Activated naive CD4-positive, alpha-beta T cell treated with anti-CD3 and anti-CD28 coated beads for 36 hours (primary cell): ENCODE measurements at regions not wholly inside any gene's neighbourhood (a gene's known extent, or its start where the extent isn't known, plus 50 kb on each side); places are given as distances from the start of the nearest gene placed in this dataset.

Source experiments
- CTCF ChIA-PET: fragments of 350-600 bp; sonication (Branson Sonifier 250); formaldehyde crosslinking; loops from one replicate; lab custom pipeline; 2021; ENCODE audit warnings: antibody characterized with exemption; lab: Charles Lee
- DNase-seq: peaks from one replicate; pipeline ENCODE4 v3.0.0-alpha.2; 2020
- H3K27ac Mint-ChIP-seq: one replicate; pipeline ENCODE4 v1.8.0; 2021; ENCODE audit warnings: mild to moderate bottlenecking, mixed read lengths
- H3K27me3 Mint-ChIP-seq: one replicate; pipeline ENCODE4 v1.8.0; 2021; ENCODE audit warnings: low read depth, mixed read lengths
- H3K36me3 Mint-ChIP-seq: one replicate; pipeline ENCODE4 v1.8.0; 2021; ENCODE audit warnings: low read depth, mixed read lengths
- H3K4me1 Mint-ChIP-seq: one replicate; pipeline ENCODE4 v1.8.0; 2021; ENCODE audit warnings: low read depth, mixed read lengths
- H3K4me3 Mint-ChIP-seq: one replicate; pipeline ENCODE4 v1.8.0; 2021; ENCODE audit warnings: mild to moderate bottlenecking, moderate library complexity, mixed read lengths
- H3K9me3 Mint-ChIP-seq: one replicate; pipeline ENCODE4 v1.8.0; 2021; ENCODE audit warnings: mixed read lengths
- intact Hi-C: fragments of 100-400 bp; cut with micrococcal nuclease; formaldehyde crosslinking; loops from one replicate; pipeline ENCODE4 v1.15.1; 2023

DNA sequence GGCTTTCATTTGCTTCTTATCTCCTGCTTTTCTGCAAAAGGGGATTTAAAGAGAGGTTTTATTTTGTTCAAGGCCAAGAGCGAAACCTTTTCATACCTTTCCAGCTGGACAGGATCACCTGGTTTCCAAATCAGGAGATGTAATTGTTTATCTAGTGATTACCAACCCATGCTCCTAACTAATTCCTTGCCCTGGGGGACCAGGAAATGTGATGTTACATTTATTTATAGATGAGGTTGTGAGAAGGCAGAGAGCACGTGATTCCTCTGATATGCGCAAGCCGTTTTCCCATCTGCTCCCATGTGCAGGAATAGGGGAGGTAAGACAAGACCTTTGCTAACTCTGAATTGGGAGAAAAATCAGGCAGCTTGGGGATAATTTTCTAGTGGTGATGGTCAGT, 507.2 kb upstream of the LARGE1 start:
- Mint-ChIP-seq H3K4me1 (no peaks in the 10 kb centered on the region), H3K9me3 (no peaks in the 10 kb centered on the region), H3K27ac (no peak overlapping the region), H3K4me3 (no peak overlapping the region), H3K36me3 (no peaks in the 10 kb centered on the region), H3K27me3 (peaks cover 17% of the 10 kb centered on the region)
- no peak for DNase-seq
- CTCF ChIA-PET = no interaction called here
- intact Hi-C loops = no loop called here

DNA sequence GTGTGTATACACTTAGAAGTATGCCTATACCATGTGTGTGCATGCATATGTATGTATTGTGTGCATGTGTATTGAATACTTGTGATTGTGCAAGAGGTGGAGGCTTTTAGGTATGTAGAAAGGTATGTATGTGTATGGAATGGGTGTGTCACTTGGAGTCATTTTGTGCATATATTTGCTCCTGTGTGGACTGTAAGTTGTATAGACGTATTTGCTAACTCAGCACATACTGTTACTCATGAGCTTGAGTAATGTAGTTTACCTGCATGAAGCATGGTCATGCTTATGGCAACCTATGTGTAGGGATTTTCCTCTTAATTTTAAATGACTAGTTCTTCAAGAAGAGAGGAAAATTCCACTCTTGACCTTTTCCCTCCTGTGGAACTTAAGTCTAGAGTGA, 507.6 kb upstream of the LARGE1 start:
- CTCF ChIA-PET = no interaction called here
- no peaks in the 10 kb centered on the region for H3K9me3 Mint-ChIP-seq
- H3K4me3 Mint-ChIP-seq = no peak overlapping the region
- peaks cover 17% of the 10 kb centered on the region for H3K27me3 Mint-ChIP-seq
- no peaks in the 10 kb centered on the region for H3K4me1 Mint-ChIP-seq
- H3K36me3 Mint-ChIP-seq = no peaks in the 10 kb centered on the region
- intact Hi-C loops = no loop called here
- no peak for DNase-seq
- H3K27ac Mint-ChIP-seq = no peak overlapping the region

DNA sequence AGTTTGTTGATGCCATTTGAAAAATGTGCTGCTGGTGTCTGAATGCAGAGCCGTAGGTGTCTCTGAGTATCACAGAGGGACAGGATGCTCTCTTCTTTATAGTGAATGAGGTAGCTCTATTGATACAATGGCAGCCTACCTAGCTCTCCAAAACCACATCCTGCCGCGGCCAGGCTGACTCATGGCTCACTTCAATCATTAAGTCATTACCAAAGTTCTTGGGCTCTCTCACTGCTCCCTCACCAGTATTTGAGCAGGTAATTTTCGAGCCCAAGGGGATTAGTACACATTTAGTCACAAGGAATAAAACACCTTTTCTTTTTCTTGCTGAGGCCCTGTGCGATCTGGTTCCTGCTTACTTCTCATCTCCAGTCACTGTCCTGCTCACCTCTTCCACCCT, 509.0 kb upstream of the LARGE1 start:
- H3K27ac Mint-ChIP-seq = no peak overlapping the region
- H3K27me3 Mint-ChIP-seq = peaks cover 17% of the 10 kb centered on the region
- no peak overlapping the region for H3K4me3 Mint-ChIP-seq
- intact Hi-C loops = no loop called here
- CTCF ChIA-PET = no interaction called here
- no peaks in the 10 kb centered on the region for H3K9me3 Mint-ChIP-seq
- peak; percentile 21 for DNase-seq
- H3K4me1 Mint-ChIP-seq = no peaks in the 10 kb centered on the region
- H3K36me3 Mint-ChIP-seq = no peaks in the 10 kb centered on the region

DNA sequence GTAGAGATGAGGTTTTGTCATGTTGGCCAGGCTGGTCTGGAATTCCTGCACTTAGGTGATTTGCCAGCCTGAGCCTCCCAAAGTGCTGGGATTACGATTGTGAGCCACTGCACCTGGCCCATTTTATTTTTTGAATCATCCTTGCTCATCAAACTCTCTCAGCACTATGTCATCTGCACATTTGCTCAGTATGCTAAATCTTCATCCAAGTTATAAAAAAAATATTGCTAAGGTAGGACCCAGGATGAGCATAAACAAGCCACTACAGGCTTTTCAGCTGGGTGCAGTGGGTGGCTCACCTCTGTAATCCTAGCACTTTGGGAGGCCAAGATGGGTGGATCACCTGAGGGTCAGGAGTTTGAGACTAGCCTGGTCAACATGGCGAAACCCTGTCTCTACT, 510.1 kb upstream of the LARGE1 start:
- Mint-ChIP-seq H3K27ac (no peak overlapping the region), H3K4me3 (no peak overlapping the region), H3K4me1 (no peaks in the 10 kb centered on the region), H3K36me3 (no peaks in the 10 kb centered on the region), H3K9me3 (no peaks in the 10 kb centered on the region), H3K27me3 (peaks cover 9% of the 10 kb centered on the region)
- intact Hi-C loops = no loop called here
- no peak for DNase-seq
- CTCF ChIA-PET = no interaction called here

DNA sequence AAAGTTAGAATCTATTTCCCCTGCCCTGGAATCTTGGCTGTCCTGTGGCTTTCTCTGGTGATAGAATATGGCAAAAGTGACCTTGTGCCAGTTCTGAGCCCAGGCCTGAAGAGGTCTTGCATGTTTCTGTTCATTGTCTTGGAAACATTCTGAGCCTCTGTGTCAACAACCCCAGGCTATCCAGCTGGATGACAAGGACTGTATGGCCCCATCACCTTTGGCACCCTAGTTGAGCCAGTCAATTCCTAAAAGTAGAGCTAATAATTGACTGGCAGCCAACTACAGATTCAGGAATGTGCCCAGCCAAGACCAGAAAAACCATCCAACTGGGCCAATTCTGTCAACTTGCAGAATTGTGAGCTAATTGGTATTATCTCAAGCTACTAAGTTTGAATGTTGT, 514.1 kb upstream of the LARGE1 start:
- Mint-ChIP-seq H3K4me3 (no peak overlapping the region), H3K27me3 (peaks cover 5% of the 10 kb centered on the region), H3K27ac (no peak overlapping the region), H3K4me1 (no peaks in the 10 kb centered on the region), H3K36me3 (no peaks in the 10 kb centered on the region), H3K9me3 (no peaks in the 10 kb centered on the region)
- CTCF ChIA-PET = no interaction called here
- DNase-seq = no peak
- intact Hi-C loops = no loop called here

DNA sequence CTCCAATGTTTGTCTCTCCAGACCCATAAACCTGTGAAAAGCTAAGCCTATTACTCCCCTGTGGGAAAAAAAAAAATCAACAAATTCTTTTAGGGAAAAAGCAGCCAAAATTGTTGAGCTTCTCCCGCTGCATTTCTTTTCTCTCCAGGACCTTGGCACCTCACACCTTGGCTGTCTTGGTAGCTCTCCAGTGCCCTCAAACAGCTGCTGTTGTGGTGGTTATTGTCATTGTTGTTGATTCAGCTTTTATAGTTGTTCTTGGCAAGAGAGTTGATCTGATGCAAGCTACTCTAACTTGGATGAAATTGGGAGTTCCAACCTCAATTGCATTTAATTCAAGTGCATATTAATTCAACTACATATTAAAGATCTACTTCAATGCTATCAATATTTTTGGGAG, 516.9 kb upstream of the LARGE1 start:
- no peak for DNase-seq
- intact Hi-C loops = no loop called here

DNA sequence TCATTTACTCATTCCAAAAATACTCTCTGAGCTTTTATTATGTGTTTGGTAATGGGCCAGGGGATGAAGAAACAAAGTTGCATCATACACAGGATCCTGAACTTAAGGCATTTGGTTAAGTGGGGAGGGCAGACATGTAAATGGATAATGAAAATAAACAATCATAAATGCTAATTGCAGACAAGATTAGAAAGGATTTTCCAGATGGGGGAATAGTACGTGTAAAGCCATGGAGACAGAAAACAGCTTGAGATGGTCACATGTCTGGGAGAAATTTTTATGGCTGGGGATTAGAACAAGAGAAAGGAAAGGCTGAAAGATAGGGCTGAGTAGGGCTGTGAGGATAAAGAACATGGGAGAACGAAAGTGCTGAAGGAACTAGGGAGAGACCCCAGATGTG, 534.3 kb upstream of the LARGE1 start:
- Mint-ChIP-seq H3K27me3 (no peaks in the 10 kb centered on the region), H3K36me3 (no peaks in the 10 kb centered on the region), H3K27ac (no peak overlapping the region), H3K4me1 (no peaks in the 10 kb centered on the region), H3K9me3 (peaks cover 3% of the 10 kb centered on the region), H3K4me3 (no peak overlapping the region)
- CTCF ChIA-PET = no interaction called here
- intact Hi-C loops = no loop called here
- DNase-seq = no peak

More for the DNA sequence above, 516.9 kb upstream of the LARGE1 start:
- Mint-ChIP-seq H3K9me3 (no peaks in the 10 kb centered on the region), H3K36me3 (no peaks in the 10 kb centered on the region), H3K27ac (no peak overlapping the region), H3K27me3 (peaks cover 4% of the 10 kb centered on the region), H3K4me1 (no peaks in the 10 kb centered on the region), H3K4me3 (no peak overlapping the region)
- CTCF ChIA-PET = no interaction called here

DNA sequence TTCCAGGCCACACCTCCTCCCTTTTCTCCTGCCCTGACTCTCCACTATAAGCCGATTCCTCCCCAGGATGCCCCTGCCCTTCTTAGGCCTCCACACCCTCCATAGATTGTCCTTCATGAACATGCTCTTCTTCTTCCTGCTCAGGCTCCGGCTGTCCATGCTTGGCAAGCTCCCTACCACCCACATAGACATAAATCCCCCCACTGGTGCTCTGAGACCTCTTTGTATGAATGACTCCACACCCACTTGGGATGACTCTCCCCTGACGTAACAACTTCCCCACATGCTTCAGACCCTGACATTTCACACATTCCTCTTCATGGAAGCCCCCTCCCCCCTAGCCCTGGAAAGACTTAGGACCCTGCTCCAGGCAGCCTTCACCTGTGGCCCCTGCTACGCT, 542.5 kb upstream of the LARGE1 start:
- H3K27ac Mint-ChIP-seq = no peak overlapping the region
- no peaks in the 10 kb centered on the region for H3K9me3 Mint-ChIP-seq
- no peaks in the 10 kb centered on the region for H3K36me3 Mint-ChIP-seq
- no peak overlapping the region for H3K4me3 Mint-ChIP-seq
- no peaks in the 10 kb centered on the region for H3K4me1 Mint-ChIP-seq
- CTCF ChIA-PET = no interaction called here
- intact Hi-C loops = no loop called here
- H3K27me3 Mint-ChIP-seq = peaks cover 2% of the 10 kb centered on the region
- no peak for DNase-seq

DNA sequence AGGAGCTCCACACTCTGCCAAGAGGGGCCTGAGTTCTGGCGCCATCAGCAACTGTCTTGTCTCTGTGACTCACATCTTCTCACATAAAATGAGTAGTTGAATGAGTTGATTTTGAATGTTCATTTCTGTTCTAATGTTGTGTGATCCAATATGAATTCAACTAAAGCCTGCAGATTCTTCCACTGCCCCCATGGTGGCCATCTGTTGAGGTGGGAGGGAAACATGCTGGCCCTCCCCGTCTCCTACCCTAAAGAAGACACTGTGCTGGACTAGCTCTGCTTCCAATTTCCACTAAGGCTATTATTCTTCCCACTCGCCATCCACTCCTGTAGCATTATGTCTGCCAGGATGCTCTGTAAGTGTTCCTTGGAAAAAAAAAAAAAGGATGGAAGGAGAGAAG, 555.6 kb upstream of the LARGE1 start:
- Mint-ChIP-seq H3K4me3 (no peak overlapping the region), H3K27me3 (peaks cover 8% of the 10 kb centered on the region)

DNA sequence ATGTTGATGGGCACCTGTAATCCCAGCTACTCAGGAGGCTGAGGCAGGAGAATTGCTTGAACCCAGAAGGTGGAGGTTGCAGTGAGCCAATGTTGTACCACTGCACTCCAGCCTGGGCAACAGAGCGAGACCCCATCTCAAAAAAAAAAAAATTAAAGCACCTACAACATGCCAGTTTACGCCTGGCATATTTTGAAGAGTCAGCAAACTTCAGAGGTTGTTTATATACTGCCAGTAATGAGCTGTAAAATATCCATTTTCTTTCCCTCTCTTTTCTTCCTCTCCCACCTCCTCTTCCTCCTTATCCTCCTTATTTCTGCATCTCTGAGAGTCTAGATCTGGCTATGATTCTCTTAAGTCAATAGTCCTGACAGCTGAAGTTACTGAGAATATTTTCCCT, 556.5 kb upstream of the LARGE1 start:
- Mint-ChIP-seq H3K9me3 (peaks cover 2% of the 10 kb centered on the region), H3K4me1 (no peaks in the 10 kb centered on the region), H3K27ac (no peak overlapping the region), H3K27me3 (peaks cover 8% of the 10 kb centered on the region), H3K4me3 (no peak overlapping the region), H3K36me3 (peaks cover 1% of the 10 kb centered on the region)
- intact Hi-C loops = no loop called here
- no peak for DNase-seq
- CTCF ChIA-PET = interaction anchor here (0.8 kb wide), 1 partner anchor 674 kb away, joined by 4 read pairs; no protein-coding TSS in a partner anchor

More for the DNA sequence above, 555.6 kb upstream of the LARGE1 start:
- no peak for DNase-seq
- no peak overlapping the region for H3K27ac Mint-ChIP-seq
- H3K36me3 Mint-ChIP-seq = peaks cover 1% of the 10 kb centered on the region
- CTCF ChIA-PET = no interaction called here
- intact Hi-C loops = no loop called here
- H3K4me1 Mint-ChIP-seq = no peaks in the 10 kb centered on the region
- no peaks in the 10 kb centered on the region for H3K9me3 Mint-ChIP-seq

DNA sequence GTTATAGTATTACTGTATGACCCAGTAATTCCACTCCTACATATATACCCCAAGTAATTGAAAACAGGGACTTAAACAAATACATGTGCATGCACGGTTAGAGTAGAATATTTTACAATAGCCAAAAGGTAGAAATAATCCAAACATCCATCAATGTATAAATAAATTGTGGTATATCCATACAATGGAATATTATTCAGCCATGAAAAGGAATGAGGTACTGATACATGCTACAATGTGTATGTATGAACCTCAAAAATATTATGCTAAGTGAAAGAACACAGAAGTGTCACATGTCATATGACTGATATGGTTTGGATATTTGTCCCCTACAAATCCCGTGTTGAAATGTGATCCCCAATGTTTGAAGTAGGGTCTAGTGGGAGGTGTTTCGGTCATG, 560.8 kb upstream of the LARGE1 start:
- peaks cover 1% of the 10 kb centered on the region for H3K36me3 Mint-ChIP-seq
- peaks cover 6% of the 10 kb centered on the region for H3K9me3 Mint-ChIP-seq
- DNase-seq = no peak
- H3K27ac Mint-ChIP-seq = no peak overlapping the region
- peaks cover 2% of the 10 kb centered on the region for H3K27me3 Mint-ChIP-seq
- intact Hi-C loops = no loop called here
- no peak overlapping the region for H3K4me3 Mint-ChIP-seq
- H3K4me1 Mint-ChIP-seq = no peaks in the 10 kb centered on the region
- CTCF ChIA-PET = no interaction called here

DNA sequence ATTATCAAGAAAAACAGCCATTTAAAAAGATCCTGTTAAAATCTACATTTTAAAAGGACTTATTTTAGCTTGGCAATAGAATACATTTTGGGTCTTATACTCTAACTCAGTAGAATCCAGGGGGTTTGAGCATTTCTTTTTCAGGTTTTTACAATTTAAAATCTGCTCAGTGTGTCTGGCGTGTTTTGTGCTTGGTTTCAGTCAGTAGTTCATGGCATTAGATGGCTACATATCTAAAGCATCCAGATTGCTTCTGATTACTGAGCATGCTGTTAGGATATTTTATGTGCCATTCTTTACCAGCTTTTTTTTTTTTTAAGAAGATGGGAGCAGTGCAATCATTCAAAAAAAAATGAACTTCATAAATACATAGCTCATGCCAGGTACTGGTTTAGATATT, 566.1 kb upstream of the LARGE1 start:
- H3K4me1 Mint-ChIP-seq = no peaks in the 10 kb centered on the region
- H3K27ac Mint-ChIP-seq = no peak overlapping the region
- peaks cover 4% of the 10 kb centered on the region for H3K9me3 Mint-ChIP-seq
- intact Hi-C loops = no loop called here
- no peak overlapping the region for H3K4me3 Mint-ChIP-seq
- no peaks in the 10 kb centered on the region for H3K27me3 Mint-ChIP-seq
- DNase-seq = no peak
- CTCF ChIA-PET = no interaction called here
- no peaks in the 10 kb centered on the region for H3K36me3 Mint-ChIP-seq

DNA sequence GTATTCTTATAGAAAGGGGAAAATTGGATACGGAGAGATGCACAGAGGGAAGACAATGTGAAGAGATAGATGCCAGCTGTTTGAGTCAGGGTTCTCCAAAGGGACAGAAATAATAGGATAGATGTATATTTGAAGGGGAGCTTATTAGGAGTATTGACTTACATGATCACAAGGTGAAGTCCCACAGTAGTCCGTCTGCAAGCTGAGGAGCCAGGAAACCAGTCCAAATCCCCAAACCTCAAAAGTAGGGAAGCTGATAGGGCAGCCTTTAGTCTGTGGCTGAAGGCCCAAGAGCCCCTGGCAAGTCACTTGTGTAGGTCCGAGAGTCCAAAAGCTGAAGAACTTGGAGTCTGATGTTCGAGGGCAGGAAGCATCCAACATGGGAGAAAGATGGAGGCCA, 569.6 kb upstream of the LARGE1 start:
- Mint-ChIP-seq H3K4me1 (no peaks in the 10 kb centered on the region), H3K36me3 (no peaks in the 10 kb centered on the region), H3K27ac (no peak overlapping the region), H3K27me3 (peaks cover under 1% of the 10 kb centered on the region), H3K9me3 (peaks cover 7% of the 10 kb centered on the region), H3K4me3 (no peak overlapping the region)
- CTCF ChIA-PET = no interaction called here
- no peak for DNase-seq
- intact Hi-C loops = no loop called here

DNA sequence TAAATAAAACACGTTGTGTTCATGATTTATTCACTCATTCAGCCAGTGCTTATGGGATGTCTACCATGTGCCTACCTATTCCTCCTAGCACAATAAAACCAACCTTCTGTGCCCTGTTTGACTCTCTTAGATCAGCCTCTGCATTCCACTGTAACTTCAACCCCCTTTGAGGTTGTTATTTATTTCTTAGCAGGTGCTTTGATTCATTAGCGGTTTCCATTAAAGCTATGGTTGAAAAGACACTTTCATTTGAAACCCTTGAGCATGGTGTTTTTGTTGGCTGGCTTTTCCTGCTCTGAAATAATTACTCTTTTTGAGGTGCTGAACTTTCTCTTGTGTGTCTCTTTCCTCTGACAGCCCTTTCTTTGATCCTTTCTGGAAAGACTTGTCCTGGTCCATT, 570.6 kb upstream of the LARGE1 start:
- Mint-ChIP-seq H3K4me3 (no peak overlapping the region), H3K27ac (no peak overlapping the region), H3K27me3 (peaks cover 4% of the 10 kb centered on the region), H3K36me3 (no peaks in the 10 kb centered on the region), H3K4me1 (no peaks in the 10 kb centered on the region), H3K9me3 (peaks cover 7% of the 10 kb centered on the region)
- no peak for DNase-seq
- intact Hi-C loops = no loop called here
- CTCF ChIA-PET = no interaction called here
